8988T (cell line): ENCODE measurements at regions not wholly inside any gene's neighbourhood (a gene's known extent, or its start where the extent isn't known, plus 50 kb on each side); places are given as distances from the start of the nearest gene placed in this dataset.

Experiments used
- DNase-seq: peaks from one replicate; pipeline ENCODE4 v3.0.0; 2011

GRCh38 chr15:31558840-31559239 is 232.2 kb downstream of the KLF13 start:
- DNase-seq, result no peak

GRCh38 chr15:31559786-31560185 is 233.2 kb downstream of the KLF13 start:
- no peak for DNase-seq

- no peak for DNase-seq
These were observed 234.0 kb downstream of the KLF13 start for GRCh38 chr15:31560643-31561042.

- DNase-seq, result no peak
These were observed 234.5 kb downstream of the KLF13 start for GRCh38 chr15:31561156-31561555.

- no peak for DNase-seq
These were observed 236.4 kb downstream of the KLF13 start for GRCh38 chr15:31563001-31563400.

GRCh38 chr15:31563421-31563820 is 236.8 kb downstream of the KLF13 start:
- no peak for DNase-seq

GRCh38 chr15:31567861-31568260 is 241.2 kb downstream of the KLF13 start:
- no peak for DNase-seq

GRCh38 chr15:31569836-31570235 is 243.2 kb downstream of the KLF13 start:
- DNase-seq, result no peak

- no peak for DNase-seq
These were observed 244.0 kb downstream of the KLF13 start for GRCh38 chr15:31570591-31570990.

- DNase-seq, result no peak
These were observed 245.0 kb downstream of the KLF13 start for GRCh38 chr15:31571676-31572075.

GRCh38 chr15:31573759-31574158 is 247.1 kb downstream of the KLF13 start:
- no peak for DNase-seq

- DNase-seq, result no peak
These were observed 248.1 kb downstream of the KLF13 start for GRCh38 chr15:31574766-31575165.

GRCh38 chr15:31577108-31577507 is 250.5 kb downstream of the KLF13 start:
- no peak for DNase-seq

GRCh38 chr15:31579282-31579681 is 252.6 kb downstream of the KLF13 start:
- no peak for DNase-seq

- DNase-seq, result no peak
These were observed 253.3 kb downstream of the KLF13 start for GRCh38 chr15:31579976-31580375.

- DNase-seq, result no peak
These were observed 257.6 kb downstream of the KLF13 start for GRCh38 chr15:31584195-31584594.

GRCh38 chr15:31585240-31585639 is 258.6 kb downstream of the KLF13 start:
- no peak for DNase-seq

GRCh38 chr15:31586841-31587240 is 260.2 kb downstream of the KLF13 start:
- DNase-seq, result no peak

- no peak for DNase-seq
These were observed 260.9 kb downstream of the KLF13 start for GRCh38 chr15:31587583-31587982.

GRCh38 chr15:31590609-31591008 is 264.0 kb downstream of the KLF13 start:
- no peak for DNase-seq

- no peak for DNase-seq
These were observed 265.3 kb downstream of the KLF13 start for GRCh38 chr15:31591908-31592307.

- DNase-seq, result no peak
These were observed 270.8 kb downstream of the KLF13 start for GRCh38 chr15:31597466-31597865.

- no peak for DNase-seq
These were observed 272.0 kb downstream of the KLF13 start for GRCh38 chr15:31598620-31599019.

- DNase-seq, result no peak
These were observed 278.9 kb downstream of the KLF13 start for GRCh38 chr15:31605467-31605931.

GRCh38 chr15:31606194-31606669 is 279.6 kb downstream of the KLF13 start:
- DNase-seq, result no peak
